GM12878 (cell line): ENCODE measurements at regions not wholly inside any gene's neighbourhood (a gene's known extent, or its start where the extent isn't known, plus 50 kb on each side); places are given as distances from the start of the nearest gene placed in this dataset.

Experiments
- BCL3 ChIP-seq: IDR thresholded peaks from 2 replicates; pipeline ENCODE4 v1.6.1; 2011; ENCODE audit warnings: borderline replicate concordance, low read depth, mild to moderate bottlenecking, moderate library complexity, low read length; ENCODE audit not compliant: insufficient read depth, poor library complexity, severe bottlenecking
- EZH2 ChIP-seq: IDR thresholded peaks from 2 replicates; pipeline ENCODE4 v1.6.1; 2012; ENCODE audit warnings: low read depth, mild to moderate bottlenecking, control low read depth, inconsistent platforms, low read length, borderline replicate concordance; ENCODE audit not compliant: control insufficient read depth
- JUNB ChIP-seq: IDR thresholded peaks from 2 replicates; pipeline ENCODE4 v1.6.1; 2016; ENCODE audit warnings: antibody characterized with exemption, mild to moderate bottlenecking
- TF ChIP-seq, protein P1 (sequence below): fragments of 450-650 bp; formaldehyde crosslinking; IDR thresholded peaks from 2 replicates; pipeline ENCODE4 v1.5.0; 2022; ENCODE audit warnings: mild to moderate bottlenecking, missing genetic modification characterization
- TF ChIP-seq, protein P2 (sequence below), 3 experiments: IDR thresholded peaks in 2 of 3; conservative IDR thresholded peaks in 1 of 3; 2 replicates each; pipeline ENCODE4 v1.5.1; 2011; ENCODE audit warnings: low read depth in 3 of 3, low read length in 3 of 3, mild to moderate bottlenecking in 3 of 3, control low read depth in 2 of 3, moderate library complexity in 2 of 3, inconsistent platforms in 1 of 3, mixed read lengths in 1 of 3; ENCODE audit not compliant: control insufficient read depth in 2 of 3, insufficient read depth in 1 of 3; ENCODE audit errors: extremely low read depth in 1 of 3
- TF ChIP-seq, protein P3 (sequence below): IDR thresholded peaks from 2 replicates; pipeline ENCODE4 v1.6.1; 2012; ENCODE audit warnings: improper control_type of control experiment, low read depth, low read length; ENCODE audit not compliant: insufficient replicate concordance

GRCh38 chr7:69428089-69428488 lies 170.2 kb upstream of the AUTS2 start:
- TF ChIP-seq, protein P1, sequence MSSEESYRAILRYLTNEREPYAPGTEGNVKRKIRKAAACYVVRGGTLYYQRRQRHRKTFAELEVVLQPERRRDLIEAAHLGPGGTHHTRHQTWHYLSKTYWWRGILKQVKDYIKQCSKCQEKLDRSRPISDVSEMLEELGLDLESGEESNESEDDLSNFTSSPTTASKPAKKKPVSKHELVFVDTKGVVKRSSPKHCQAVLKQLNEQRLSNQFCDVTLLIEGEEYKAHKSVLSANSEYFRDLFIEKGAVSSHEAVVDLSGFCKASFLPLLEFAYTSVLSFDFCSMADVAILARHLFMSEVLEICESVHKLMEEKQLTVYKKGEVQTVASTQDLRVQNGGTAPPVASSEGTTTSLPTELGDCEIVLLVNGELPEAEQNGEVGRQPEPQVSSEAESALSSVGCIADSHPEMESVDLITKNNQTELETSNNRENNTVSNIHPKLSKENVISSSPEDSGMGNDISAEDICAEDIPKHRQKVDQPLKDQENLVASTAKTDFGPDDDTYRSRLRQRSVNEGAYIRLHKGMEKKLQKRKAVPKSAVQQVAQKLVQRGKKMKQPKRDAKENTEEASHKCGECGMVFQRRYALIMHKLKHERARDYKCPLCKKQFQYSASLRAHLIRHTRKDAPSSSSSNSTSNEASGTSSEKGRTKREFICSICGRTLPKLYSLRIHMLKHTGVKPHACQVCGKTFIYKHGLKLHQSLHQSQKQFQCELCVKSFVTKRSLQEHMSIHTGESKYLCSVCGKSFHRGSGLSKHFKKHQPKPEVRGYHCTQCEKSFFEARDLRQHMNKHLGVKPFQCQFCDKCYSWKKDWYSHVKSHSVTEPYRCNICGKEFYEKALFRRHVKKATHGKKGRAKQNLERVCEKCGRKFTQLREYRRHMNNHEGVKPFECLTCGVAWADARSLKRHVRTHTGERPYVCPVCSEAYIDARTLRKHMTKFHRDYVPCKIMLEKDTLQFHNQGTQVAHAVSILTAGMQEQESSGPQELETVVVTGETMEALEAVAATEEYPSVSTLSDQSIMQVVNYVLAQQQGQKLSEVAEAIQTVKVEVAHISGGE: no peak
- TF ChIP-seq, protein P2, sequence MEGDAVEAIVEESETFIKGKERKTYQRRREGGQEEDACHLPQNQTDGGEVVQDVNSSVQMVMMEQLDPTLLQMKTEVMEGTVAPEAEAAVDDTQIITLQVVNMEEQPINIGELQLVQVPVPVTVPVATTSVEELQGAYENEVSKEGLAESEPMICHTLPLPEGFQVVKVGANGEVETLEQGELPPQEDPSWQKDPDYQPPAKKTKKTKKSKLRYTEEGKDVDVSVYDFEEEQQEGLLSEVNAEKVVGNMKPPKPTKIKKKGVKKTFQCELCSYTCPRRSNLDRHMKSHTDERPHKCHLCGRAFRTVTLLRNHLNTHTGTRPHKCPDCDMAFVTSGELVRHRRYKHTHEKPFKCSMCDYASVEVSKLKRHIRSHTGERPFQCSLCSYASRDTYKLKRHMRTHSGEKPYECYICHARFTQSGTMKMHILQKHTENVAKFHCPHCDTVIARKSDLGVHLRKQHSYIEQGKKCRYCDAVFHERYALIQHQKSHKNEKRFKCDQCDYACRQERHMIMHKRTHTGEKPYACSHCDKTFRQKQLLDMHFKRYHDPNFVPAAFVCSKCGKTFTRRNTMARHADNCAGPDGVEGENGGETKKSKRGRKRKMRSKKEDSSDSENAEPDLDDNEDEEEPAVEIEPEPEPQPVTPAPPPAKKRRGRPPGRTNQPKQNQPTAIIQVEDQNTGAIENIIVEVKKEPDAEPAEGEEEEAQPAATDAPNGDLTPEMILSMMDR (IDR thresholded peaks at IDR 0.05 in 2 of 3, conservative IDR thresholded peaks at IDR 0.05 in 1 of 3; ENCODE audit: control insufficient read depth in 2 of 3, extremely low read depth in 1 of 3, insufficient read depth in 1 of 3, low read depth in 3 of 3, low read length in 3 of 3): no peak
- TF ChIP-seq, protein P3, sequence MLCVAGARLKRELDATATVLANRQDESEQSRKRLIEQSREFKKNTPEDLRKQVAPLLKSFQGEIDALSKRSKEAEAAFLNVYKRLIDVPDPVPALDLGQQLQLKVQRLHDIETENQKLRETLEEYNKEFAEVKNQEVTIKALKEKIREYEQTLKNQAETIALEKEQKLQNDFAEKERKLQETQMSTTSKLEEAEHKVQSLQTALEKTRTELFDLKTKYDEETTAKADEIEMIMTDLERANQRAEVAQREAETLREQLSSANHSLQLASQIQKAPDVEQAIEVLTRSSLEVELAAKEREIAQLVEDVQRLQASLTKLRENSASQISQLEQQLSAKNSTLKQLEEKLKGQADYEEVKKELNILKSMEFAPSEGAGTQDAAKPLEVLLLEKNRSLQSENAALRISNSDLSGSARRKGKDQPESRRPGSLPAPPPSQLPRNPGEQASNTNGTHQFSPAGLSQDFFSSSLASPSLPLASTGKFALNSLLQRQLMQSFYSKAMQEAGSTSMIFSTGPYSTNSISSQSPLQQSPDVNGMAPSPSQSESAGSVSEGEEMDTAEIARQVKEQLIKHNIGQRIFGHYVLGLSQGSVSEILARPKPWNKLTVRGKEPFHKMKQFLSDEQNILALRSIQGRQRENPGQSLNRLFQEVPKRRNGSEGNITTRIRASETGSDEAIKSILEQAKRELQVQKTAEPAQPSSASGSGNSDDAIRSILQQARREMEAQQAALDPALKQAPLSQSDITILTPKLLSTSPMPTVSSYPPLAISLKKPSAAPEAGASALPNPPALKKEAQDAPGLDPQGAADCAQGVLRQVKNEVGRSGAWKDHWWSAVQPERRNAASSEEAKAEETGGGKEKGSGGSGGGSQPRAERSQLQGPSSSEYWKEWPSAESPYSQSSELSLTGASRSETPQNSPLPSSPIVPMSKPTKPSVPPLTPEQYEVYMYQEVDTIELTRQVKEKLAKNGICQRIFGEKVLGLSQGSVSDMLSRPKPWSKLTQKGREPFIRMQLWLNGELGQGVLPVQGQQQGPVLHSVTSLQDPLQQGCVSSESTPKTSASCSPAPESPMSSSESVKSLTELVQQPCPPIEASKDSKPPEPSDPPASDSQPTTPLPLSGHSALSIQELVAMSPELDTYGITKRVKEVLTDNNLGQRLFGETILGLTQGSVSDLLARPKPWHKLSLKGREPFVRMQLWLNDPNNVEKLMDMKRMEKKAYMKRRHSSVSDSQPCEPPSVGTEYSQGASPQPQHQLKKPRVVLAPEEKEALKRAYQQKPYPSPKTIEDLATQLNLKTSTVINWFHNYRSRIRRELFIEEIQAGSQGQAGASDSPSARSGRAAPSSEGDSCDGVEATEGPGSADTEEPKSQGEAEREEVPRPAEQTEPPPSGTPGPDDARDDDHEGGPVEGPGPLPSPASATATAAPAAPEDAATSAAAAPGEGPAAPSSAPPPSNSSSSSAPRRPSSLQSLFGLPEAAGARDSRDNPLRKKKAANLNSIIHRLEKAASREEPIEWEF: no peak
- no peak for TF ChIP-seq JUNB
- TF ChIP-seq EZH2: no peak
- no peak for TF ChIP-seq BCL3
